Limb (tissue), 2 donors: ENCODE measurements at regions not wholly inside any gene's neighbourhood (a gene's known extent, or its start where the extent isn't known, plus 50 kb on each side); places are given as distances from the start of the nearest gene placed in this dataset.

Source experiments
- DNase-seq, 2 donors: peaks; one replicate each; pipeline ENCODE4 v3.0.0-alpha.2; 2016; ENCODE audit errors: extremely low spot score in 2 of 2

GRCh38 chr9:27870404-27870803 lies 297.1 kb upstream of the C9orf72 start:
- no peak for DNase-seq

GRCh38 chr9:27880156-27880555 lies 306.9 kb upstream of the C9orf72 start:
- DNase-seq, result no peak

GRCh38 chr9:27880635-27881034 lies 307.4 kb upstream of the C9orf72 start:
- DNase-seq, result no peak

GRCh38 chr9:27888661-27889295 lies 315.5 kb upstream of the C9orf72 start:
- DNase-seq, result no peak

GRCh38 chr9:27924502-27924901 lies 351.2 kb upstream of the C9orf72 start:
- no peak for DNase-seq

- DNase-seq, result no peak
These were observed 352.5 kb upstream of the C9orf72 start for GRCh38 chr9:27925815-27926214.

GRCh38 chr9:27929841-27930240 lies 356.6 kb upstream of the C9orf72 start:
- DNase-seq, result no peak

GRCh38 chr9:27933210-27934025 lies 360.1 kb upstream of the C9orf72 start:
- no peak for DNase-seq

GRCh38 chr9:27934471-27934870 lies 361.2 kb upstream of the C9orf72 start:
- no peak for DNase-seq

GRCh38 chr9:27939186-27939585 lies 365.9 kb upstream of the C9orf72 start:
- no peak for DNase-seq

GRCh38 chr9:27940535-27940934 lies 367.3 kb upstream of the C9orf72 start:
- no peak for DNase-seq

GRCh38 chr9:27943501-27943900 lies 370.2 kb upstream of the C9orf72 start:
- DNase-seq, result no peak

- no peak for DNase-seq
These were observed 372.1 kb upstream of the C9orf72 start for GRCh38 chr9:27945386-27945785.

- no peak for DNase-seq
These were observed 377.1 kb upstream of the C9orf72 start for GRCh38 chr9:27950382-27950781.

- no peak for DNase-seq
These were observed 381.6 kb upstream of the C9orf72 start for GRCh38 chr9:27954858-27955257.

- no peak for DNase-seq
These were observed 390.6 kb upstream of the C9orf72 start for GRCh38 chr9:27963836-27964235.

GRCh38 chr9:27967210-27967609 lies 393.9 kb upstream of the C9orf72 start:
- DNase-seq, result no peak

- DNase-seq, result no peak
These were observed 404.6 kb upstream of the C9orf72 start for GRCh38 chr9:27977931-27978330.

GRCh38 chr9:27985714-27986113 lies 412.4 kb upstream of the C9orf72 start:
- no peak for DNase-seq

GRCh38 chr9:27990524-27990923 lies 417.2 kb upstream of the C9orf72 start:
- no peak for DNase-seq

GRCh38 chr9:27991221-27991620 lies 417.9 kb upstream of the C9orf72 start:
- DNase-seq, result no peak

GRCh38 chr9:28001096-28001495 lies 427.8 kb upstream of the C9orf72 start:
- DNase-seq, result no peak

- no peak for DNase-seq
These were observed 431.6 kb upstream of the C9orf72 start for GRCh38 chr9:28004900-28005299.
